ENCODE measurements at regions not wholly inside any gene's neighbourhood (a gene's known extent, or its start where the extent isn't known, plus 50 kb on each side); places are given as distances from the start of the nearest gene placed in this dataset.

- no peak for TF ChIP-seq CTCF (IDR thresholded peaks at IDR 0.05; ENCODE audit: insufficient read depth, low read length, poor library complexity, severe bottlenecking)
- Histone ChIP-seq H3K36me3 (ENCODE audit: control insufficient read depth, insufficient read depth, low read length) (no peaks in the 10 kb centered on the region), H3K27me3 (replicated peaks; ENCODE audit: control insufficient read depth, insufficient read depth, low read length) (no peaks in the 10 kb centered on the region; the same call in 1 of the 2 replicates), H3K4me3 (replicated peaks; ENCODE audit: low read depth, low read length) (no peak overlapping the region)
- no peak for DNase-seq (ENCODE audit: extremely low read depth, insufficient read length)
Observed at GRCh38 chr12:125453751-125454150, 388.5 kb downstream of the AACS start.

GRCh38 chr12:125454291-125454690 is 389.1 kb downstream of the AACS start:
- Histone ChIP-seq H3K36me3 (ENCODE audit: control insufficient read depth, insufficient read depth, low read length) (no peaks in the 10 kb centered on the region), H3K4me3 (replicated peaks; ENCODE audit: low read depth, low read length) (no peak overlapping the region), H3K27me3 (replicated peaks; ENCODE audit: control insufficient read depth, insufficient read depth, low read length) (no peaks in the 10 kb centered on the region; the same call in 1 of the 2 replicates)
- DNase-seq (ENCODE audit: extremely low read depth, insufficient read length), result no peak
- no peak for TF ChIP-seq CTCF (IDR thresholded peaks at IDR 0.05; ENCODE audit: insufficient read depth, low read length, poor library complexity, severe bottlenecking)

GRCh38 chr12:125454786-125455480 is 389.7 kb downstream of the AACS start:
- H3K27me3 ChIP-seq (replicated peaks; ENCODE audit: control insufficient read depth, insufficient read depth, low read length), result no peaks in the 10 kb centered on the region; the same call in 1 of the 2 replicates
- H3K4me3 ChIP-seq (replicated peaks; ENCODE audit: low read depth, low read length), result no peak overlapping the region
- DNase-seq (ENCODE audit: extremely low read depth, insufficient read length), result no peak
- no peak for TF ChIP-seq CTCF (IDR thresholded peaks at IDR 0.05; ENCODE audit: insufficient read depth, low read length, poor library complexity, severe bottlenecking)
- no peaks in the 10 kb centered on the region for H3K36me3 ChIP-seq (ENCODE audit: control insufficient read depth, insufficient read depth, low read length)

GRCh38 chr12:125455556-125455955 is 390.3 kb downstream of the AACS start:
- Histone ChIP-seq H3K27me3 (replicated peaks; ENCODE audit: control insufficient read depth, insufficient read depth, low read length) (no peaks in the 10 kb centered on the region; the same call in 1 of the 2 replicates), H3K4me3 (replicated peaks; ENCODE audit: low read depth, low read length) (no peak overlapping the region), H3K36me3 (ENCODE audit: control insufficient read depth, insufficient read depth, low read length) (no peaks in the 10 kb centered on the region)
- TF ChIP-seq CTCF (IDR thresholded peaks at IDR 0.05; ENCODE audit: insufficient read depth, low read length, poor library complexity, severe bottlenecking), result no peak
- no peak for DNase-seq (ENCODE audit: extremely low read depth, insufficient read length)

DNA sequence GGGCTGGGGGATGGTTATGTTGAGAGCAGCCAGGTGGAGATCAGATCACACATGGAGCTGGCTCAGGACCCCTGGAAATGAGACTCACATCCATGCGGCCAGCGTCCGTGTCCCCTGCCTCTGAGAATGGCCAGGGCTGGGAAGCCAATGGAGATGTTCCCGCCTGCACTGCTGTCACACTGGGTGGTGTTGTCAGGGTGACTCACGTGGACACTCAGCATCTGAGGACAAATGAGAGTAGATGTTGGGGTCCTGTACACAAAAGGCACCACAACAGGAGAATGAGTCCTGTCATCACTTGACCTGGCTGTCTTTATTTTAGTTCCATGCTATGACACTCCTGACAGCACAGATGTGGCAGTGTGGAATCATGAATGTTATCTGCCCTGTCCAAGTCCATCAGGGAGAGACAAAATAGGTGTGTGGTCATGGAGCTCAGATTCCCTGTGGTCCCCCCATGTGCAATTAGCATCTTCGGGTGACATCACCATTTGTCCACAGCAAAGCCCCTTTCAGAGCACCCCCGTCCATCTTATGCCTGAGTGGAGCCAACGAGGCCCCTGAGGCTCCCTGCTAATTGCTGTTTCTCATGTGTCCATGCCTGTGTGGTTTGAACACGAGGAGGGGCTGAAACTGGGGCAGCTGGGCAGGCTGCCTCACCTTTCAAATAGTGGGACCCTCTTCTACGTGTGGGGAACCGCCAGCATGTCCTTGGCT is 393.5 kb downstream of the AACS start:
- no peaks in the 10 kb centered on the region for H3K36me3 ChIP-seq (ENCODE audit: control insufficient read depth, insufficient read depth, low read length)
- no peak for TF ChIP-seq CTCF (IDR thresholded peaks at IDR 0.05; ENCODE audit: insufficient read depth, low read length, poor library complexity, severe bottlenecking)
- H3K27me3 ChIP-seq (replicated peaks; ENCODE audit: control insufficient read depth, insufficient read depth, low read length), result no peaks in the 10 kb centered on the region; the same call in 1 of the 2 replicates
- no peak for DNase-seq (ENCODE audit: extremely low read depth, insufficient read length)
- H3K4me3 ChIP-seq (replicated peaks; ENCODE audit: low read depth, low read length), result no peak overlapping the region

All from GM06990 (cell line).